K562 (cell line): ENCODE measurements at regions not wholly inside any gene's neighbourhood (a gene's known extent, or its start where the extent isn't known, plus 50 kb on each side); places are given as distances from the start of the nearest gene placed in this dataset.

Source experiments
- BCLAF1 ChIP-seq, 2 experiments: fragments of 450-650 bp in 1 of 2; IDR thresholded peaks; 2 replicates each; pipeline ENCODE4 v1.6.1; 2011 to 2017; ENCODE audit warnings: low read depth in 2 of 2, antibody characterized with exemption in 1 of 2, borderline replicate concordance in 1 of 2, low read length in 1 of 2, mild to moderate bottlenecking in 1 of 2, mixed read lengths in 1 of 2; ENCODE audit not compliant: control insufficient read depth in 1 of 2
- E2F8 ChIP-seq: fragments of 450-650 bp; IDR thresholded peaks from 2 replicates; pipeline ENCODE4 v1.7.1; 2018; ENCODE audit warnings: mild to moderate bottlenecking, low read depth; ENCODE audit not compliant: partially characterized antibody
- EWSR1 ChIP-seq: fragments of 450-650 bp; IDR thresholded peaks from 2 replicates; pipeline ENCODE4 v1.6.1; 2018; ENCODE audit warnings: borderline replicate concordance, mild to moderate bottlenecking, low read depth, moderate library complexity; ENCODE audit not compliant: partially characterized antibody
- FOXP1 ChIP-seq: sonication (generic); formaldehyde crosslinking; IDR thresholded peaks from 2 replicates; pipeline ENCODE4 v1.8.0; 2022; ENCODE audit warnings: mild to moderate bottlenecking, missing genetic modification reagents
- GTF2A2 ChIP-seq: IDR thresholded peaks from 2 replicates; pipeline ENCODE4 v1.6.1; 2016; ENCODE audit warnings: mild to moderate bottlenecking, missing genetic modification characterization, missing compliant biosample characterization
- NR0B1 ChIP-seq: fragments of 450-650 bp; IDR thresholded peaks from one replicate; pipeline ENCODE4 v1.6.1; 2018; ENCODE audit warnings: mild to moderate bottlenecking, moderate library complexity; ENCODE audit not compliant: partially characterized antibody
- ZC3H4 ChIP-seq: sonication (generic); formaldehyde crosslinking; IDR thresholded peaks from 2 replicates; pipeline ENCODE4 v1.9.0; 2021; ENCODE audit warnings: missing genetic modification reagents, borderline replicate concordance
- ZNF239 ChIP-seq: fragments of 250-450 bp; sonication (Bioruptor Pico); IDR thresholded peaks from 2 replicates; pipeline ENCODE4 v1.4.0; 2020; ENCODE audit warnings: mild to moderate bottlenecking
- ZNF518B ChIP-seq: fragments of 250-450 bp; sonication (Bioruptor Pico); IDR thresholded peaks from 2 replicates; pipeline ENCODE4 v1.5.0; 2021; ENCODE audit warnings: mild to moderate bottlenecking, moderate library complexity
- ZSCAN32 ChIP-seq: fragments of 450-650 bp; formaldehyde crosslinking; IDR thresholded peaks from 2 replicates; pipeline ENCODE4 v1.4.0; 2020; ENCODE audit warnings: mild to moderate bottlenecking, moderate library complexity

GRCh38 chr1:99397029-99397428 is 132.7 kb downstream of the PLPPR4 start (continued):
- no peak for TF ChIP-seq ZNF518B (CRISPR knock-in tag)
- no peak for TF ChIP-seq NR0B1
- TF ChIP-seq E2F8, result no peak
- TF ChIP-seq ZC3H4 (CRISPR knock-in tag), result no peak
- TF ChIP-seq ZSCAN32 (CRISPR knock-in tag), result no peak
- TF ChIP-seq FOXP1, result no peak
- no peak for TF ChIP-seq EWSR1
- TF ChIP-seq GTF2A2, result no peak
- TF ChIP-seq ZNF239 (CRISPR knock-in tag), result no peak
- TF ChIP-seq BCLAF1 (IDR thresholded peaks at IDR 0.05; ENCODE audit: borderline replicate concordance in 1 of 2, control insufficient read depth in 1 of 2, low read depth in 2 of 2, low read length in 1 of 2), result no peak
- TF ChIP-seq, all 486 proteins: peak for 0
